OCI-LY1 (cell line): ENCODE measurements at regions not wholly inside any gene's neighbourhood (a gene's known extent, or its start where the extent isn't known, plus 50 kb on each side); places are given as distances from the start of the nearest gene placed in this dataset.

ENCODE experiments used
- H2AFZ ChIP-seq: fragments of 200-600 bp; sonication (generic), shearing (Covaris generic); 2 replicates; pipeline ENCODE4 v1.6.0; 2014; ENCODE audit warnings: antibody characterized with exemption, mild to moderate bottlenecking, low read length
- H3F3A ChIP-seq: fragments of 200-600 bp; sonication (generic), shearing (Covaris generic); 2 replicates; pipeline ENCODE4 v1.6.0; 2014; ENCODE audit warnings: mild to moderate bottlenecking, antibody characterized with exemption, low read length, moderate library complexity; ENCODE audit not compliant: insufficient read depth
- H3K27ac ChIP-seq: fragments of 200-600 bp; sonication (generic); 2 replicates; pipeline ENCODE4 v1.5.1; 2014; ENCODE audit warnings: low read length, mixed run types, mild to moderate bottlenecking, low read depth; ENCODE audit not compliant: poor library complexity, severe bottlenecking
- H3K27me3 ChIP-seq: fragments of 200-600 bp; sonication (generic); 2 replicates; pipeline ENCODE4 v1.6.0; 2014; ENCODE audit warnings: antibody characterized with exemption, mild to moderate bottlenecking, low read length, moderate library complexity; ENCODE audit not compliant: insufficient read depth
- H3K36me3 ChIP-seq: fragments of 200-600 bp; sonication (generic); 2 replicates; pipeline ENCODE4 v1.6.1; 2014; ENCODE audit warnings: mild to moderate bottlenecking, antibody characterized with exemption, low read length, moderate library complexity, mixed read lengths; ENCODE audit not compliant: insufficient read depth
- H3K4me1 ChIP-seq: fragments of 200-600 bp; sonication (generic); 2 replicates; pipeline ENCODE4 v1.5.1; 2014; ENCODE audit warnings: mild to moderate bottlenecking, low read length, moderate library complexity; ENCODE audit not compliant: insufficient read depth, severe bottlenecking
- H3K4me2 ChIP-seq: fragments of 200-600 bp; sonication (generic), shearing (Covaris generic); 2 replicates; pipeline ENCODE4 v1.6.1; 2014; ENCODE audit warnings: low read length
- H3K4me3 ChIP-seq: fragments of 200-600 bp; sonication (generic); 2 replicates; pipeline ENCODE4 v1.5.1; 2014; ENCODE audit warnings: low read length, low read depth, mild to moderate bottlenecking, mixed read lengths; ENCODE audit not compliant: poor library complexity, severe bottlenecking
- H3K79me2 ChIP-seq: fragments of 200-600 bp; shearing (Covaris generic); 2 replicates; pipeline ENCODE4 v1.6.1; 2016; ENCODE audit warnings: mixed run types, low read length, mixed read lengths; ENCODE audit not compliant: insufficient read depth
- H3K9ac ChIP-seq: fragments of 200-600 bp; sonication (generic), shearing (Covaris generic); 2 replicates; pipeline ENCODE4 v1.6.1; 2014; ENCODE audit warnings: mild to moderate bottlenecking, low read length, mixed read lengths
- H3K9me2 ChIP-seq: fragments of 200-600 bp; sonication (generic), shearing (Covaris generic); 2 replicates; pipeline ENCODE4 v1.6.1; 2014; ENCODE audit warnings: low read depth, mild to moderate bottlenecking, low read length, mixed read lengths
- H3K9me3 ChIP-seq: fragments of 200-600 bp; shearing (Covaris generic); 2 replicates; pipeline ENCODE4 v1.6.1; 2014; ENCODE audit warnings: low read length, mixed read lengths
- H4K20me1 ChIP-seq: fragments of 200-600 bp; sonication (generic), shearing (Covaris generic); 2 replicates; pipeline ENCODE4 v1.6.0; 2016; ENCODE audit warnings: mild to moderate bottlenecking, low read length; ENCODE audit not compliant: insufficient read depth
- CTCF ChIP-seq: fragments of 200-600 bp; sonication (generic), shearing (Covaris generic); IDR thresholded peaks from 2 replicates; pipeline ENCODE4 v1.5.1; 2017; ENCODE audit warnings: mild to moderate bottlenecking, antibody characterized with exemption, low read length, moderate library complexity, mixed read lengths
- EZH2 ChIP-seq: fragments of 200-600 bp; sonication (generic), shearing (Covaris generic); IDR thresholded peaks from 2 replicates; pipeline ENCODE4 v1.8.0; 2017; ENCODE audit warnings: borderline replicate concordance, mixed run types, mild to moderate bottlenecking, antibody characterized with exemption, low read length, moderate library complexity, mixed read lengths

DNA sequence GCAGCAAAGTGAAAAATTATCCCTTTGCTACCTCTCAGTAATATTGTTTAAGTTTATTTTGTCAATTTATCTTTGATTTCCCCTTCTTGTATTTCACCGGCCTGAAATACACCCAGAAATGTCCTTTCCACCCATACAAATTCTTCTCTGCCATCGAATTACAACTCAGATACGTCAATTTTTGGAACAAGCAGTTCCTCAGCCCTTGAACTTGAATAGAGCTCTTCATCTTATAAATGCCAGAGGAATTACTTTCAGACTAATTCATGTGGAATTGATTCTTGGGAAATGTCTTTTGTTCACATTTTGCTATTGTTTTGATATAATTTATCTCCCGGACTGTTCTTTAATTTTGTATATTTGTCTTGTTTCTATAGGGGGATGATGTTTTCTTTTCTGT, 1359.3 kb upstream of the MIR17HG start:
- no peak overlapping the region for H3K4me3 ChIP-seq
- H3K4me1 ChIP-seq: no peaks in the 10 kb centered on the region
- no peaks in the 10 kb centered on the region for H4K20me1 ChIP-seq
- H3K36me3 ChIP-seq: no peaks in the 10 kb centered on the region
- H3K27me3 ChIP-seq: no peaks in the 10 kb centered on the region
- H3K4me2 ChIP-seq: no peak overlapping the region
- no peaks in the 10 kb centered on the region for H3K9me2 ChIP-seq
- H3K79me2 ChIP-seq: no peaks in the 10 kb centered on the region
- no peak overlapping the region for H2AFZ ChIP-seq
- H3F3A ChIP-seq: no peaks in the 10 kb centered on the region
- no peaks in the 10 kb centered on the region for H3K9me3 ChIP-seq
- no peak overlapping the region for H3K9ac ChIP-seq
- no peak for TF ChIP-seq CTCF
- no peak for TF ChIP-seq EZH2
- no peak overlapping the region for H3K27ac ChIP-seq

GRCh38 chr13:90003566-90003965, 1343.9 kb upstream of the MIR17HG start:
- no peaks in the 10 kb centered on the region for H3K4me1 ChIP-seq
- no peak overlapping the region for H3K4me3 ChIP-seq
- H3K9me2 ChIP-seq: no peaks in the 10 kb centered on the region
- H3K27me3 ChIP-seq: no peaks in the 10 kb centered on the region
- no peaks in the 10 kb centered on the region for H3K9me3 ChIP-seq
- no peak overlapping the region for H3K27ac ChIP-seq
- no peaks in the 10 kb centered on the region for H3F3A ChIP-seq
- H3K4me2 ChIP-seq: no peak overlapping the region
- no peak overlapping the region for H2AFZ ChIP-seq
- H3K9ac ChIP-seq: no peak overlapping the region
- H3K36me3 ChIP-seq: no peaks in the 10 kb centered on the region
- TF ChIP-seq EZH2 (no peak), CTCF (no peak)
- no peaks in the 10 kb centered on the region for H4K20me1 ChIP-seq
- no peaks in the 10 kb centered on the region for H3K79me2 ChIP-seq

DNA sequence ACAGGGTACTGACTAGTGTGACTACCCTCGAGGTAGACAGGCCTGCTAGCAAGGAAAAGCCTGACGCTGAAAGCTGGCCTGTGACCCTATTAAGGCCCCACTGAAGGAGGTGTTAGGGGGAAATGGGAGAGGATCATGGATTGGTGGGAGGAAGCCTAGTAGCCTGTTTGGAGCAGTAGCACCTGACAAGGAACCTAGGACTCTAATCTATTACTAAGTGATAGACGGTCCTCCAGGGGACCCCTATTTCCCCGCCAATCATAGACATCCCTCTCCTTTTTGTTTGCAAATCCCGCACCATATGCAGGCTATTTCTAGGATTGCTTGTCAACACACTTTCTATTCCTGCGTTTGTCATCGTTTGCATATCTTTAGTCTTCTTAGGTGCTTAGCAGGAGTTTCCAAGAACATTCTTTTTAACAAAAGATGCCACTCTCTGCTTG, 1338.8 kb upstream of the MIR17HG start:
- H3K4me3 ChIP-seq: no peak overlapping the region
- no peak overlapping the region for H3K4me2 ChIP-seq
- no peak overlapping the region for H2AFZ ChIP-seq
- H3K9ac ChIP-seq: no peak overlapping the region
- no peaks in the 10 kb centered on the region for H3K9me3 ChIP-seq
- no peaks in the 10 kb centered on the region for H3K36me3 ChIP-seq
- H3K27ac ChIP-seq: no peak overlapping the region
- H3K9me2 ChIP-seq: no peaks in the 10 kb centered on the region
- H3K27me3 ChIP-seq: no peaks in the 10 kb centered on the region
- H3K79me2 ChIP-seq: no peaks in the 10 kb centered on the region
- H4K20me1 ChIP-seq: no peaks in the 10 kb centered on the region
- no peaks in the 10 kb centered on the region for H3F3A ChIP-seq
- H3K4me1 ChIP-seq: no peaks in the 10 kb centered on the region
- no peak for TF ChIP-seq EZH2
- no peak for TF ChIP-seq CTCF
